Loucy (cell line): ENCODE measurements at regions not wholly inside any gene's neighbourhood (a gene's known extent, or its start where the extent isn't known, plus 50 kb on each side); places are given as distances from the start of the nearest gene placed in this dataset.

Source experiments
- H2AFZ ChIP-seq: fragments of 200-600 bp; sonication (generic); 2 replicates; pipeline ENCODE4 v1.6.0; 2016; ENCODE audit warnings: antibody characterized with exemption, mild to moderate bottlenecking, low read length, moderate library complexity
- H3F3A ChIP-seq: fragments of 200-600 bp; 2 replicates; pipeline ENCODE4 v1.6.0; 2016; ENCODE audit warnings: antibody characterized with exemption, low read depth, mild to moderate bottlenecking
- H3K27me3 ChIP-seq: fragments of 200-600 bp; sonication (generic); 2 replicates; pipeline ENCODE4 v1.6.1; 2014; ENCODE audit warnings: low read length, mild to moderate bottlenecking; ENCODE audit not compliant: insufficient read depth, poor library complexity, severe bottlenecking
- H3K36me3 ChIP-seq: fragments of 200-600 bp; sonication (generic); 2 replicates; pipeline ENCODE4 v1.6.1; 2016; ENCODE audit warnings: low read length; ENCODE audit not compliant: insufficient read depth
- H3K4me1 ChIP-seq: fragments of 200-600 bp; sonication (generic); 2 replicates; pipeline ENCODE4 v1.5.1; 2014; ENCODE audit warnings: low read length, mild to moderate bottlenecking; ENCODE audit not compliant: insufficient read depth, poor library complexity, severe bottlenecking
- H3K4me2 ChIP-seq: fragments of 200-600 bp; sonication (generic); 2 replicates; pipeline ENCODE4 v1.6.0; 2014; ENCODE audit warnings: antibody characterized with exemption, low read length, low read depth, mild to moderate bottlenecking; ENCODE audit not compliant: poor library complexity, severe bottlenecking
- H3K4me3 ChIP-seq: fragments of 200-600 bp; sonication (generic); 2 replicates; pipeline ENCODE4 v1.5.1; 2014; ENCODE audit warnings: low read length, mild to moderate bottlenecking, mixed read lengths; ENCODE audit not compliant: poor library complexity, severe bottlenecking
- H3K79me2 ChIP-seq: fragments of 200-600 bp; sonication (generic); 2 replicates; pipeline ENCODE4 v1.6.1; 2014; ENCODE audit warnings: low read length; ENCODE audit not compliant: insufficient read depth
- H3K9ac ChIP-seq: fragments of 200-600 bp; sonication (generic); 2 replicates; pipeline ENCODE4 v1.6.0; 2014; ENCODE audit warnings: mild to moderate bottlenecking, low read depth, low read length, moderate library complexity; ENCODE audit not compliant: poor library complexity, severe bottlenecking
- H3K9me2 ChIP-seq: fragments of 200-600 bp; sonication (generic); replicated peaks from 2 replicates; pipeline ENCODE4 v1.6.1; 2016; ENCODE audit warnings: low read depth, low read length, mixed read lengths
- H3K9me3 ChIP-seq: fragments of 200-600 bp; sonication (generic); 2 replicates; pipeline ENCODE4 v1.6.1; 2014; ENCODE audit warnings: mild to moderate bottlenecking, antibody characterized with exemption, low read length, low read depth; ENCODE audit not compliant: insufficient read depth
- H4K20me1 ChIP-seq: fragments of 200-600 bp; sonication (generic); 2 replicates; pipeline ENCODE4 v1.6.0; 2014; ENCODE audit warnings: antibody characterized with exemption, low read length, mild to moderate bottlenecking; ENCODE audit not compliant: insufficient read depth, poor library complexity, severe bottlenecking
- EZH2phosphoT487 ChIP-seq: fragments of 200-600 bp; IDR thresholded peaks from 2 replicates; pipeline ENCODE4 v1.6.1; 2018; ENCODE audit warnings: antibody characterized with exemption, mild to moderate bottlenecking, moderate library complexity, borderline replicate concordance
- TF ChIP-seq, protein P1 (sequence below): fragments of 200-600 bp; sonication (generic); conservative IDR thresholded peaks from 2 replicates; pipeline ENCODE4 v1.5.1; 2014; ENCODE audit warnings: mild to moderate bottlenecking, antibody characterized with exemption, low read length

GRCh38 chr6:5860849-5861248 is 145.9 kb downstream of the NRN1 start:
- Histone ChIP-seq H2AFZ (no peak overlapping the region), H3K4me3 (no peak overlapping the region), H3K4me1 (peaks cover 8% of the 10 kb centered on the region), H3K4me2 (no peak overlapping the region), H4K20me1 (no peaks in the 10 kb centered on the region), H3K27me3 (no peaks in the 10 kb centered on the region), H3F3A (no peaks in the 10 kb centered on the region), H3K36me3 (no peaks in the 10 kb centered on the region), H3K9me2 (no peaks in the 10 kb centered on the region), H3K9ac (no peak overlapping the region), H3K9me3 (no peaks in the 10 kb centered on the region), H3K79me2 (no peaks in the 10 kb centered on the region)
- no peak for TF ChIP-seq EZH2phosphoT487
- TF ChIP-seq, protein P1, sequence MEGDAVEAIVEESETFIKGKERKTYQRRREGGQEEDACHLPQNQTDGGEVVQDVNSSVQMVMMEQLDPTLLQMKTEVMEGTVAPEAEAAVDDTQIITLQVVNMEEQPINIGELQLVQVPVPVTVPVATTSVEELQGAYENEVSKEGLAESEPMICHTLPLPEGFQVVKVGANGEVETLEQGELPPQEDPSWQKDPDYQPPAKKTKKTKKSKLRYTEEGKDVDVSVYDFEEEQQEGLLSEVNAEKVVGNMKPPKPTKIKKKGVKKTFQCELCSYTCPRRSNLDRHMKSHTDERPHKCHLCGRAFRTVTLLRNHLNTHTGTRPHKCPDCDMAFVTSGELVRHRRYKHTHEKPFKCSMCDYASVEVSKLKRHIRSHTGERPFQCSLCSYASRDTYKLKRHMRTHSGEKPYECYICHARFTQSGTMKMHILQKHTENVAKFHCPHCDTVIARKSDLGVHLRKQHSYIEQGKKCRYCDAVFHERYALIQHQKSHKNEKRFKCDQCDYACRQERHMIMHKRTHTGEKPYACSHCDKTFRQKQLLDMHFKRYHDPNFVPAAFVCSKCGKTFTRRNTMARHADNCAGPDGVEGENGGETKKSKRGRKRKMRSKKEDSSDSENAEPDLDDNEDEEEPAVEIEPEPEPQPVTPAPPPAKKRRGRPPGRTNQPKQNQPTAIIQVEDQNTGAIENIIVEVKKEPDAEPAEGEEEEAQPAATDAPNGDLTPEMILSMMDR: no peak

- H4K20me1 ChIP-seq: no peaks in the 10 kb centered on the region
- H2AFZ ChIP-seq: no peak overlapping the region
- no peaks in the 10 kb centered on the region for H3K79me2 ChIP-seq
- H3K36me3 ChIP-seq: no peaks in the 10 kb centered on the region
- no peaks in the 10 kb centered on the region for H3K9me3 ChIP-seq
- no peaks in the 10 kb centered on the region for H3K9me2 ChIP-seq
- H3K27me3 ChIP-seq: no peaks in the 10 kb centered on the region
- no peaks in the 10 kb centered on the region for H3F3A ChIP-seq
- H3K4me2 ChIP-seq: no peak overlapping the region
- no peak overlapping the region for H3K4me3 ChIP-seq
- H3K9ac ChIP-seq: no peak overlapping the region
- H3K4me1 ChIP-seq: no peaks in the 10 kb centered on the region
- TF ChIP-seq, protein P1: no peak
- TF ChIP-seq EZH2phosphoT487: no peak
These were observed 150.8 kb downstream of the NRN1 start for GRCh38 chr6:5855787-5856470.

GRCh38 chr6:5854899-5855298 is 151.8 kb downstream of the NRN1 start:
- no peaks in the 10 kb centered on the region for H3K27me3 ChIP-seq
- H3K9me2 ChIP-seq: no peaks in the 10 kb centered on the region
- no peak overlapping the region for H2AFZ ChIP-seq
- H4K20me1 ChIP-seq: no peaks in the 10 kb centered on the region
- H3K4me1 ChIP-seq: no peaks in the 10 kb centered on the region
- H3K4me3 ChIP-seq: no peak overlapping the region
- H3K4me2 ChIP-seq: no peak overlapping the region
- TF ChIP-seq EZH2phosphoT487: no peak
- TF ChIP-seq, protein P1: no peak; the same call in 1 of the 2 replicates
- no peaks in the 10 kb centered on the region for H3K79me2 ChIP-seq
- no peaks in the 10 kb centered on the region for H3K9me3 ChIP-seq
- no peaks in the 10 kb centered on the region for H3F3A ChIP-seq
- H3K36me3 ChIP-seq: no peaks in the 10 kb centered on the region
- no peak overlapping the region for H3K9ac ChIP-seq
